ENCODE measurements at regions not wholly inside any gene's neighbourhood (a gene's known extent, or its start where the extent isn't known, plus 50 kb on each side); places are given as distances from the start of the nearest gene placed in this dataset.
"Not testable (repeated sequence)": the region's sequence is repeated elsewhere in the genome, so short reads cannot be mapped to it uniquely, and the experiment has no call there.

DNA sequence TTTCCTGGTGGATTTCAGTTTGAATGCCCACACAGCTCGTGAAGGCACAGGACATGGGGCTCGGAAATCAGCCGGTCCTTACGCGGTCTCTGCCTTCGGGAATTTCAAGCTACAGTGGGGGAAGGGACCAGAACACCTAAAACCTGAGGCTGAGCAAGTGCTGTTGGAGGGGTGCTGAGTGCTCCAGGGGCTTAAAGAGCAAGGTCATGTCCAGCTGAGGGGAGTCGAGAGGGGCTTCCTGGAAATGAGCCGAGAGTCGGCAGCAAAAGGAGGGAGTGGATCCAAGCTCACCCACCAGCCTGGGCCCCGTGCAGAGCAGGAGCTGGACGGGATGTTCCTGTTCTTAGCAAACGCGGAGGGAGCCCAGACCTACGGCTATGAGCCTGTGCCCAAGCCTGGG, 73.2 kb upstream of the RPL38 start:
- Histone ChIP-seq H3K4me3 (no peak overlapping the region), H3K9me3 (ENCODE audit: control insufficient read depth in 4 of 4, insufficient read depth in 3 of 4, low read length in 3 of 4) (peaks cover 0 to 4% (median 0%) of the 10 kb centered on the region in 4 donors), H3K27me3 (ENCODE audit: control insufficient read depth in 3 of 3, insufficient read depth in 3 of 3, low read length in 2 of 3) (no peaks in the 10 kb centered on the region), H3K27ac (ENCODE audit: low read depth in 1 of 2, low read length in 1 of 2) (no peak overlapping the region), H3K4me1 (ENCODE audit: control insufficient read depth in 5 of 5, insufficient read depth in 5 of 5, low read length in 5 of 5) (no peaks in the 10 kb centered on the region), H3K36me3 (ENCODE audit: control insufficient read depth in 4 of 4, insufficient read depth in 4 of 4, low read length in 4 of 4) (no peaks in the 10 kb centered on the region), H3K9ac (ENCODE audit: insufficient read depth in 1 of 2, low read length in 2 of 2) (no peak overlapping the region)
- ATAC-seq (ENCODE audit: insufficient read depth, low FRiP score) (no peak), DNase-seq (no peak)
- TF ChIP-seq CTCF (IDR thresholded peaks at IDR 0.05; ENCODE audit: control extremely low read depth, extremely low read depth) = no peak
- 67 to 76% methylated on average over 14 of the region's 14 CpGs for WGBS, 2 donors

DNA sequence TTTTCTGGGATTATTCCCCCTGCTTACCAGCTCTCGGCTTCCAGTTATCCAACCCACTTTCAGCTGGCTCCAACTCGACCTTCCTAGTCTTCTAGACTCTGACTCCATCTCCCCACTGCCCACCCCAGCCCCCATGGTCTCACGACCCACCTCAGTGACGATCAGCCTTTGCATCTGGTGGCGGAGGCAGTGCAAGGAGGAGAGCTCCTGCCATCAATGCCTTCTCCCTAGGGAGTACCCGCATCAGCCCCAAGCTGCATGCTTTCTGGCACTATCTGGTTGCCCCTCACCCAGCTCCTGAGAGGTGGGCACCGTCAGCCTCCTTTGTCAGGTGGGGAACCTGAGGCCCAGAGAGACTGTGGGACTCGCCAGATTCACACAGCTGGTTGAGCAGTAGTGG, 72.6 kb upstream of the RPL38 start:
- TF ChIP-seq CTCF (IDR thresholded peaks at IDR 0.05; ENCODE audit: control extremely low read depth, extremely low read depth) = no peak
- Histone ChIP-seq H3K9ac (ENCODE audit: insufficient read depth in 1 of 2, low read length in 2 of 2) (no peak overlapping the region), H3K9me3 (ENCODE audit: control insufficient read depth in 4 of 4, insufficient read depth in 3 of 4, low read length in 3 of 4) (peaks cover 0 to 4% (median 0%) of the 10 kb centered on the region in 4 donors), H3K27ac (ENCODE audit: low read depth in 1 of 2, low read length in 1 of 2) (no peak overlapping the region), H3K27me3 (ENCODE audit: control insufficient read depth in 3 of 3, insufficient read depth in 3 of 3, low read length in 2 of 3) (no peaks in the 10 kb centered on the region), H3K36me3 (ENCODE audit: control insufficient read depth in 4 of 4, insufficient read depth in 4 of 4, low read length in 4 of 4) (no peaks in the 10 kb centered on the region), H3K4me1 (ENCODE audit: control insufficient read depth in 5 of 5, insufficient read depth in 5 of 5, low read length in 5 of 5) (no peaks in the 10 kb centered on the region), H3K4me3 (no peak overlapping the region)
- ATAC-seq (ENCODE audit: insufficient read depth, low FRiP score) = no peak
- no peak for DNase-seq
- 78 to 86% methylated on average over 8 of the region's 8 CpGs for WGBS, 2 donors

DNA sequence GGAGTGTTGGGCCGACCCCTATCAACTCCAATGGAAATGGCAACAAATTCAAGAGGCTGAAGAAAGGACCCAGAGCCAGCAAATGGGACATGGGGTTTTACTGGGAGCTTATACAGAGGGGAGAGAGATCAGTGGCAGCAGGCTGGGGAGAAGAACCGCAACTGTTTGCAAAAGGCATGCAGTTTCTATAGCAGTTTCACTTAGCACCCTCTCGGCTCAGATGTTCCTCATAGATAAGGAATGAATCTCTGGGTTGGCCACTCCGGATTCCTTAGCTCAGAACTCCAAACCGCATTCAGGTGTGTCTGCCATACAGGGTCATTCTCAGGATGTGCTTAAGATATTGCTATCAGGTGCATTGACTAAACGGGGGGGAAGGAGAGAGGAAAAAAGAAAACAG, 71.1 kb upstream of the RPL38 start:
- TF ChIP-seq CTCF (IDR thresholded peaks at IDR 0.05; ENCODE audit: control extremely low read depth, extremely low read depth) = no peak
- Histone ChIP-seq H3K9me3 (ENCODE audit: control insufficient read depth in 4 of 4, insufficient read depth in 3 of 4, low read length in 3 of 4) (peaks cover 0 to 4% (median 0%) of the 10 kb centered on the region in 4 donors), H3K9ac (ENCODE audit: insufficient read depth in 1 of 2, low read length in 2 of 2) (no peak overlapping the region), H3K27ac (ENCODE audit: low read depth in 1 of 2, low read length in 1 of 2) (no peak overlapping the region), H3K36me3 (ENCODE audit: control insufficient read depth in 4 of 4, insufficient read depth in 4 of 4, low read length in 4 of 4) (no peaks in the 10 kb centered on the region), H3K4me1 (ENCODE audit: control insufficient read depth in 5 of 5, insufficient read depth in 5 of 5, low read length in 5 of 5) (no peaks in the 10 kb centered on the region), H3K27me3 (ENCODE audit: control insufficient read depth in 3 of 3, insufficient read depth in 3 of 3, low read length in 2 of 3) (no peaks in the 10 kb centered on the region), H3K4me3 (no peak overlapping the region)
- WGBS, 2 donors = 67 to 76% methylated on average over 6 of the region's 6 CpGs
- no peak for DNase-seq
- ATAC-seq (ENCODE audit: insufficient read depth, low FRiP score) = no peak

DNA sequence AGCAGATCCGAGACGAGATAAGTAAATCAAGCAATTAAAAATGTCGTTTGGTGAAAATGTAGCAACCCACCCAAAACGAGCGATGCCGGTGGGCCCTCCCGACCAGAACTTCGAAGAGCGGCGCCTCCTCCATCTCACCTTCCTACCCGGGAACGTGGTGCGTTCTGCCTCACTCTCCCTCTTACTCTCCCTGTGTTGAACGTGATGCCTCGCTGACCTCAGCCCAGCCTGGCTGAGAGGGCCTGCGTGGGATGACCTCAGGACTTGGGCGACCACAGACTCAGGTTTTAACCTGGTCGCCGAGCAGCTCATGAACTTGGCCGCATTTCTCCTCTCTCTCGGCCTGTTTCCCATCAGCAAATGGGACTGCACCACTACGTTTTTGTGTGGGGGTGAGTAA, 69.7 kb upstream of the RPL38 start:
- no peak overlapping the region for H3K4me3 ChIP-seq
- ATAC-seq (ENCODE audit: insufficient read depth, low FRiP score) (no peak), DNase-seq (no peak)
- H3K4me1 ChIP-seq (ENCODE audit: control insufficient read depth in 5 of 5, insufficient read depth in 5 of 5, low read length in 5 of 5) = no peaks in the 10 kb centered on the region
- no peaks in the 10 kb centered on the region for H3K36me3 ChIP-seq (ENCODE audit: control insufficient read depth in 4 of 4, insufficient read depth in 4 of 4, low read length in 4 of 4)
- H3K9ac ChIP-seq (ENCODE audit: insufficient read depth in 1 of 2, low read length in 2 of 2) = no peak overlapping the region
- no peak overlapping the region for H3K27ac ChIP-seq (ENCODE audit: low read depth in 1 of 2, low read length in 1 of 2)
- no peak for TF ChIP-seq CTCF (IDR thresholded peaks at IDR 0.05; ENCODE audit: control extremely low read depth, extremely low read depth)
- H3K27me3 ChIP-seq (ENCODE audit: control insufficient read depth in 3 of 3, insufficient read depth in 3 of 3, low read length in 2 of 3) = no peaks in the 10 kb centered on the region
- peaks cover 0 to 4% (median 0%) of the 10 kb centered on the region in 4 donors for H3K9me3 ChIP-seq (ENCODE audit: control insufficient read depth in 4 of 4, insufficient read depth in 3 of 4, low read length in 3 of 4)
- 82 to 83% methylated on average over 22 of the region's 22 CpGs for WGBS, 2 donors

- 80 to 90% methylated on average over 5 of the region's 5 CpGs for WGBS, 2 donors
- not testable (repeated sequence) for DNase-seq; ATAC-seq (ENCODE audit: insufficient read depth, low FRiP score); H3K9ac ChIP-seq (ENCODE audit: insufficient read depth in 1 of 2, low read length in 2 of 2); H3K27ac ChIP-seq (ENCODE audit: low read depth in 1 of 2, low read length in 1 of 2); H3K27me3 ChIP-seq (ENCODE audit: control insufficient read depth in 3 of 3, insufficient read depth in 3 of 3, low read length in 2 of 3); H3K4me3 ChIP-seq; H3K9me3 ChIP-seq (ENCODE audit: control insufficient read depth in 4 of 4, insufficient read depth in 3 of 4, low read length in 3 of 4); H3K36me3 ChIP-seq (ENCODE audit: control insufficient read depth in 4 of 4, insufficient read depth in 4 of 4, low read length in 4 of 4); H3K4me1 ChIP-seq (ENCODE audit: control insufficient read depth in 5 of 5, insufficient read depth in 5 of 5, low read length in 5 of 5)
Measured at GRCh38 chr17:74134234-74134633, 69.2 kb upstream of the RPL38 start.

Data from lung (tissue), 11 donors.